ENCODE measurements at regions not wholly inside any gene's neighbourhood (a gene's known extent, or its start where the extent isn't known, plus 50 kb on each side); places are given as distances from the start of the nearest gene placed in this dataset.

- Histone ChIP-seq H3K27ac (ENCODE audit: low read length) (no peak overlapping the region), H3K4me2 (ENCODE audit: low read length) (no peak overlapping the region), H3K79me2 (ENCODE audit: low read length) (no peaks in the 10 kb centered on the region), H2AFZ (ENCODE audit: low read depth, low read length) (no peak overlapping the region), H3K9me3 (ENCODE audit: insufficient read depth, low read length) (no peaks in the 10 kb centered on the region), H3K9ac (ENCODE audit: low read length) (no peak overlapping the region), H3K36me3 (replicated peaks; ENCODE audit: low read depth, low read length) (no peaks in the 10 kb centered on the region), H3K27me3 (ENCODE audit: low read depth, low read length) (no peaks in the 10 kb centered on the region), H3K4me1 (ENCODE audit: low read length) (peaks cover 31% of the 10 kb centered on the region), H4K20me1 (ENCODE audit: insufficient read depth, low read length) (no peaks in the 10 kb centered on the region), H3K4me3 (ENCODE audit: low read length) (no peak overlapping the region)
- no peak for TF ChIP-seq EZH2phosphoT487 (IDR thresholded peaks at IDR 0.05; ENCODE audit: low read depth)
- peak; percentile 86 for TF ChIP-seq CTCF (IDR thresholded peaks at IDR 0.05; ENCODE audit: low read depth, low read length)
Measured at GRCh38 chr9:4923580-4924544, 61.2 kb upstream of the JAK2 start.

- Histone ChIP-seq H3K27ac (ENCODE audit: low read length) (no peak overlapping the region), H3K36me3 (replicated peaks; ENCODE audit: low read depth, low read length) (no peaks in the 10 kb centered on the region), H3K4me3 (ENCODE audit: low read length) (no peak overlapping the region), H3K4me2 (ENCODE audit: low read length) (no peak overlapping the region), H2AFZ (ENCODE audit: low read depth, low read length) (no peak overlapping the region), H3K79me2 (ENCODE audit: low read length) (no peaks in the 10 kb centered on the region), H4K20me1 (ENCODE audit: insufficient read depth, low read length) (no peaks in the 10 kb centered on the region), H3K9ac (ENCODE audit: low read length) (no peak overlapping the region), H3K27me3 (ENCODE audit: low read depth, low read length) (no peaks in the 10 kb centered on the region), H3K4me1 (ENCODE audit: low read length) (peaks cover 31% of the 10 kb centered on the region), H3K9me3 (ENCODE audit: insufficient read depth, low read length) (no peaks in the 10 kb centered on the region)
- TF ChIP-seq EZH2phosphoT487 (IDR thresholded peaks at IDR 0.05; ENCODE audit: low read depth) (no peak), CTCF (IDR thresholded peaks at IDR 0.05; ENCODE audit: low read depth, low read length) (no peak)
Measured at GRCh38 chr9:4926239-4926638, 58.8 kb upstream of the JAK2 start.

GRCh38 chr9:4927043-4927471 is 58.0 kb upstream of the JAK2 start:
- H3K4me3 ChIP-seq (ENCODE audit: low read length): peak overlapping the region; percentile 62

More at GRCh38 chr9:4927043-4927471, 58.0 kb upstream of the JAK2 start:
- TF ChIP-seq CTCF (IDR thresholded peaks at IDR 0.05; ENCODE audit: low read depth, low read length) (no peak), EZH2phosphoT487 (IDR thresholded peaks at IDR 0.05; ENCODE audit: low read depth) (no peak)
- H3K27me3 ChIP-seq (ENCODE audit: low read depth, low read length): no peaks in the 10 kb centered on the region
- no peaks in the 10 kb centered on the region for H4K20me1 ChIP-seq (ENCODE audit: insufficient read depth, low read length)
- H3K79me2 ChIP-seq (ENCODE audit: low read length): no peaks in the 10 kb centered on the region
- H3K4me1 ChIP-seq (ENCODE audit: low read length): peaks cover 31% of the 10 kb centered on the region
- no peaks in the 10 kb centered on the region for H3K36me3 ChIP-seq (replicated peaks; ENCODE audit: low read depth, low read length)
- peak overlapping the region; percentile 37 for H2AFZ ChIP-seq (ENCODE audit: low read depth, low read length)
- H3K9me3 ChIP-seq (ENCODE audit: insufficient read depth, low read length): no peaks in the 10 kb centered on the region
- H3K27ac ChIP-seq (ENCODE audit: low read length): no peak overlapping the region
- H3K9ac ChIP-seq (ENCODE audit: low read length): no peak overlapping the region
- peak overlapping the region; percentile 71 for H3K4me2 ChIP-seq (ENCODE audit: low read length)
